GM21360 (cell line): ENCODE measurements at regions not wholly inside any gene's neighbourhood (a gene's known extent, or its start where the extent isn't known, plus 50 kb on each side); places are given as distances from the start of the nearest gene placed in this dataset.
"Not testable (repeated sequence)": the region's sequence is repeated elsewhere in the genome, so short reads cannot be mapped to it uniquely, and the experiment has no call there.

Experiments used
- ATAC-seq: cut with Tn5 transposase; IDR thresholded peaks from one replicate; pipeline ENCODE4 v1.9.1; 2021; ENCODE audit warnings: mild to moderate bottlenecking, moderate library complexity; ENCODE audit not compliant: unreplicated experiment

- ATAC-seq = no peak
Measured at GRCh38 chr4:169934794-169935429, 91.3 kb downstream of the MFAP3L start.

GRCh38 chr4:169933531-169933930 lies 92.7 kb downstream of the MFAP3L start:
- no peak for ATAC-seq

GRCh38 chr4:169931964-169932363 lies 94.2 kb downstream of the MFAP3L start:
- ATAC-seq = no peak

- not testable (repeated sequence) for ATAC-seq
Measured at GRCh38 chr4:169930755-169931154, 95.4 kb downstream of the MFAP3L start.

- ATAC-seq = no peak
Measured at GRCh38 chr4:169927280-169927679, 98.9 kb downstream of the MFAP3L start.

- ATAC-seq = no peak
Measured at GRCh38 chr4:169925678-169926077, 100.5 kb downstream of the MFAP3L start.

GRCh38 chr4:169922632-169923276 lies 103.4 kb downstream of the MFAP3L start:
- no peak for ATAC-seq

- ATAC-seq = peak; percentile 51
Measured at GRCh38 chr4:169921732-169922131, 104.5 kb downstream of the MFAP3L start.

- no peak for ATAC-seq
Measured at GRCh38 chr4:169921237-169921636, 105.0 kb downstream of the MFAP3L start.

- ATAC-seq = not testable (repeated sequence)
Measured at GRCh38 chr4:169919194-169920124, 106.7 kb downstream of the MFAP3L start.

- ATAC-seq = no peak
Measured at GRCh38 chr4:169915545-169915944, 110.7 kb downstream of the MFAP3L start.

GRCh38 chr4:169914866-169915265 lies 111.3 kb downstream of the MFAP3L start:
- ATAC-seq = no peak

- no peak for ATAC-seq
Measured at GRCh38 chr4:169912996-169913395, 113.2 kb downstream of the MFAP3L start.

- no peak for ATAC-seq
Measured at GRCh38 chr4:169909897-169910296, 116.3 kb downstream of the MFAP3L start.

GRCh38 chr4:169909479-169909878 lies 116.7 kb downstream of the MFAP3L start:
- ATAC-seq = no peak

GRCh38 chr4:169907705-169908104 lies 118.5 kb downstream of the MFAP3L start:
- no peak for ATAC-seq

- no peak for ATAC-seq
Measured at GRCh38 chr4:169906821-169907220, 119.4 kb downstream of the MFAP3L start.

- no peak for ATAC-seq
Measured at GRCh38 chr4:169906104-169906503, 120.1 kb downstream of the MFAP3L start.

GRCh38 chr4:169902658-169903345 lies 123.4 kb downstream of the MFAP3L start:
- no peak for ATAC-seq

- no peak for ATAC-seq
Measured at GRCh38 chr4:169900241-169900845, 125.9 kb downstream of the MFAP3L start.

- no peak for ATAC-seq
Measured at GRCh38 chr4:169899295-169899694, 126.9 kb downstream of the MFAP3L start.
